Neural cell (in vitro differentiated cells): ENCODE measurements at regions not wholly inside any gene's neighbourhood (a gene's known extent, or its start where the extent isn't known, plus 50 kb on each side); places are given as distances from the start of the nearest gene placed in this dataset.

ENCODE experiments used
- EP300 ChIP-seq: fragments of 450-650 bp; conservative IDR thresholded peaks from 2 replicates; pipeline ENCODE4 v1.6.1; 2014; ENCODE audit warnings: antibody characterized with exemption, mild to moderate bottlenecking, moderate library complexity; ENCODE audit not compliant: poor library complexity, severe bottlenecking
- EZH2 ChIP-seq: fragments of 200-600, 300-800 bp; shearing (Covaris generic), sonication (generic); IDR thresholded peaks from 2 replicates; pipeline ENCODE4 v1.6.1; 2014; ENCODE audit warnings: antibody characterized with exemption, low read length, borderline replicate concordance, mild to moderate bottlenecking; ENCODE audit not compliant: insufficient read depth, poor library complexity, severe bottlenecking
- MXI1 ChIP-seq: fragments of 450-650 bp; conservative IDR thresholded peaks from 2 replicates; pipeline ENCODE4 v1.6.1; 2014; ENCODE audit warnings: antibody characterized with exemption, mild to moderate bottlenecking; ENCODE audit not compliant: poor library complexity, severe bottlenecking
- POLR2AphosphoS5 ChIP-seq: IDR thresholded peaks from 2 replicates; pipeline ENCODE4 v1.6.1; 2012
- RAD21 ChIP-seq: fragments of 450-650 bp; conservative IDR thresholded peaks from 2 replicates; pipeline ENCODE4 v1.6.1; 2014; ENCODE audit warnings: antibody characterized with exemption, mild to moderate bottlenecking, moderate library complexity
- REST ChIP-seq: IDR thresholded peaks from 2 replicates; pipeline ENCODE4 v1.6.1; 2012; ENCODE audit warnings: borderline replicate concordance
- TAF1 ChIP-seq: IDR thresholded peaks from 2 replicates; pipeline ENCODE4 v1.6.1; 2012; ENCODE audit warnings: low read depth
- TF ChIP-seq, protein P1 (sequence below): fragments of 450-650 bp; IDR thresholded peaks from 2 replicates; pipeline ENCODE4 v1.5.1; 2014; ENCODE audit warnings: antibody characterized with exemption, mild to moderate bottlenecking, moderate library complexity; ENCODE audit not compliant: poor library complexity, severe bottlenecking

DNA sequence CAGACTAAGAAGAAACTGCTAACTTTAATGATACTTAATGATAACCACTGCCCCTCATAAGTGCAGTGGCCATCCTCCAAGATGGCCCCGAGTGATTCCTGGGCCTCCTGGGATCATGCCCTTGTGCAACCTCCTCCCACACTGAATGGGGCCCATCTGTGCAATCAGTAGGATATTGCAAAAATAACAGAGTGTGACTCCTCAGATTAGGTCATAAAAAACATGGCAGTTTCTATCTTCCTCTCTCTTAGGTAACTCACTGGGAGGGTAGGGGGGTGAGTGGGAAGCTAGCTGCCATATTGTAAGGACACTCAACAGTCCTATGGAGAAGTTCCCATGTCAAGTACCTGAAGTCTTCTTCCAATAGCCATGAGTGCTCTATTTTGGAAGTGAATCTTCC is 173.0 kb downstream of the SHQ1 start:
- TF ChIP-seq EP300 (no peak), TAF1 (no peak), REST (no peak), POLR2AphosphoS5 (no peak), MXI1 (no peak), EZH2 (no peak), RAD21 (no peak)
- TF ChIP-seq, protein P1, sequence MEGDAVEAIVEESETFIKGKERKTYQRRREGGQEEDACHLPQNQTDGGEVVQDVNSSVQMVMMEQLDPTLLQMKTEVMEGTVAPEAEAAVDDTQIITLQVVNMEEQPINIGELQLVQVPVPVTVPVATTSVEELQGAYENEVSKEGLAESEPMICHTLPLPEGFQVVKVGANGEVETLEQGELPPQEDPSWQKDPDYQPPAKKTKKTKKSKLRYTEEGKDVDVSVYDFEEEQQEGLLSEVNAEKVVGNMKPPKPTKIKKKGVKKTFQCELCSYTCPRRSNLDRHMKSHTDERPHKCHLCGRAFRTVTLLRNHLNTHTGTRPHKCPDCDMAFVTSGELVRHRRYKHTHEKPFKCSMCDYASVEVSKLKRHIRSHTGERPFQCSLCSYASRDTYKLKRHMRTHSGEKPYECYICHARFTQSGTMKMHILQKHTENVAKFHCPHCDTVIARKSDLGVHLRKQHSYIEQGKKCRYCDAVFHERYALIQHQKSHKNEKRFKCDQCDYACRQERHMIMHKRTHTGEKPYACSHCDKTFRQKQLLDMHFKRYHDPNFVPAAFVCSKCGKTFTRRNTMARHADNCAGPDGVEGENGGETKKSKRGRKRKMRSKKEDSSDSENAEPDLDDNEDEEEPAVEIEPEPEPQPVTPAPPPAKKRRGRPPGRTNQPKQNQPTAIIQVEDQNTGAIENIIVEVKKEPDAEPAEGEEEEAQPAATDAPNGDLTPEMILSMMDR, result no peak
